GM19025 (cell line): ENCODE measurements at regions not wholly inside any gene's neighbourhood (a gene's known extent, or its start where the extent isn't known, plus 50 kb on each side); places are given as distances from the start of the nearest gene placed in this dataset.

Source experiments
- ATAC-seq: cut with Tn5 transposase; IDR thresholded peaks from one replicate; pipeline ENCODE4 v1.9.1; 2021; ENCODE audit warnings: mild to moderate bottlenecking, low read depth, moderate library complexity; ENCODE audit not compliant: unreplicated experiment

DNA sequence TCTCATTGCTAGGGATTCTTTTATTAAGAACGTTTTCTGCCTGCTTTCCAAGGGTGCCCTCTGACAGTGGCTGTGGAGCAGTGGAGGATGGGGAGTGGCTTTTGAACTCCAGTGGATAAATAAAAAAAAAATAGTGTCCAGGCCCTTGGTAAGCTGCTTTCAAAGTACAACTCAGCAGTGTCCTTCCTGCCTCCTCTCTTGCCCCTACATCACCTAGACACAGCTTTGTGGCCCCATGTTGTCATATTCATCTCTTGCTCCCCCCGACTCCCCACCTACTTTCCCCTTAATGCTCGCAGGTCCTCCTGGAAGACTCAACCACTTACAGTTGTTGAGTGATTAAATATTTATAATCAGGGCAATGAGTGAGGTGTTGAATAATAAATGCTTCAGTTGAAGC is 880.9 kb downstream of the BCL11B start:
- no peak for ATAC-seq

DNA sequence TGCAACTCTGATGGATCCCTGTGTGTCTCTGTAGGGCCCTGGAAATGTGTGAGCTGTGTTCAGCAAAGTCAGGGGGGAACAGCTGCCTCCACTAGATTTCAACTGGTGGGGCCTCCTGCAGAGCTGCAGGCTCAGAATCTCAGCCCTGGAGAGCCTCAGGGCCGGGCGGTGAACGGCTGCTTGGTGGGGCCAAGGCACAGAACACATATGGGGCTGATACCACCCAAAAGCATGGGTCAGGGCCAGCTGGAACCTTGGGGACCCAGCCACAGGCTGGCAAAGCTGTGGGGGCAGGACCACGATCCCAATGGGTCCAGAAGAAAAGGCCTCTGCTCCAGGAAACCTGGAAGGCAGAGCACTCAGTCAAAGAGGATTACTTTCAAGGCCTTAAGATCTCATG is 878.5 kb downstream of the BCL11B start:
- no peak for ATAC-seq

DNA sequence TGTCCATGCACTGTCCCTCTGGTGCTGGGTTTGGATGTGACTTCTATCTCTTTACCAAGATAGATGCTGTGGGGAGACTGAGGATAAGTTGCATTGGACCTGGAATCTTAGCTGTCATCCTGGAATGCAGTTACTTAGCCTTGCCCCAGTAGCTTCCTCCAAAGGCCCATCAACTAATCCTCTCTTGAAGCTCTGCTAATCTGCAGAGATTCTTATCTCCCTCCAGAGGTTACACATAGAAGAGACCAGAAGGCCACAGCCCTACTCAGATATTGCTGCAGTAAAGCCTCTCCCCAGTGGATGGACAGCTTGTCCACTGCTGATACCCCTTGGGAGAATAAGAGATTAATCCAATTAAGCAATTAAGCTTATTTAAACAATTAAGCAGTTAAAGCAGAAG is 867.2 kb downstream of the BCL11B start:
- ATAC-seq: no peak

DNA sequence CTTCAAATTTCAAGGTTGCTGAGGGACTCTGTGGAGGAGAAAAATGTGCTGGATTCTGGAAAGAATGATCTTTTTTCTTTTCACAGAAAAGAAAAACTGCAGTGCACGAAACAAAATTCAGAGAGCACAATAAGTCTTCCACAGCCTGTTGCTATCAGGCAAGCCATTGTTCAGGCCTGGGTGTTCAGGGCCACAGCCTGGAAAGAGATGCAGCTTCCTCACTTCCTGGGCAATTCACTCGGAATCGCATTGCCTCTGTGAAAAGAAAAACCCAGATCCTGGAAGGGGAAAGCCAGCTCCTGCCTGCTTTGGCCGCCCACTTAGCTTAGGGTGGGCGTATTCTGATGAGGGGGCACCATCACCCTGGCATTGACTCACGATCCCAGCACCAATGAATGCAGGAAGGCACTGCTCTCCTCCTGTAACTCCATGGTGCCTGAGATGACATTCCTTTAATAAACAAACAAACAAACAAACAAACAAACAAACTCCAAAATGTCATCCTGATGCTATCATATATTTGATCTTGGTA is 863.9 kb downstream of the BCL11B start:
- no peak for ATAC-seq

DNA sequence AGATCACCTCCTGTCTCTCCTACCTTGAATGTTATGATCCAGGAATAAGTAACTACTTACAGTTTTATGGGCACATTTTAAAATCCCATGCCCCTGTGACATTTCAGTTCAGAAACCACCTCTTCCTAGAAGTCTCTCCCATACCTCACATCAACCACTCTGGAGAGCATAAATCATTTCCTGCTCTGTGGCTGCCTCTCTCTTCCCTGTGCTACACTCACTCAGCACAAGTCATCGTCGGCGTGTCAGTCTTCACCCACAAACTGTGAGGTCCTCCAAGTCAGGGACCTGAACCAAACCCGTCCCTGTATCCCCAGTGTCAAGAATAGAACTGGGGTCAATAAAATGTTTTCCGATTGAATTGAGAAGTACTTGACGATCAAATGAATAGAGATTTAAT is 863.3 kb downstream of the BCL11B start:
- no peak for ATAC-seq

DNA sequence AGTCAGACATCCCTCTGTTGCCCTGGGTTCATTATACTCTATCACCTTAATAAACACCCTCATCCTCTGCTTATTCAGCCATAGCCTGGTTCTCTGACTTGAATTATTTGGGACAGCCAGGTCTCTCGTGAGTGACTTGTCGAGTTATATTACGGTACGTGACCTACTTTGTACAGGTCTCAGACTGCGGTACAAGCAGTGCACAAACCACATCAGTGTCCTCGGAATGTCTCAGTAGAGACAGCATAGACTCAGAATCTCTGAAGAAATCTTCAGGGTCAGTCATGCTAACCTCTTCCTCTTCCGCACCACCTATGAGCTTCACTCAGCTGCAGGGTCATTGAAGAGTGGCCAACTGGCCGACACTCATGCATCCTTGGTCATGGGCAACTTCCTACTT is 860.8 kb downstream of the BCL11B start:
- no peak for ATAC-seq

DNA sequence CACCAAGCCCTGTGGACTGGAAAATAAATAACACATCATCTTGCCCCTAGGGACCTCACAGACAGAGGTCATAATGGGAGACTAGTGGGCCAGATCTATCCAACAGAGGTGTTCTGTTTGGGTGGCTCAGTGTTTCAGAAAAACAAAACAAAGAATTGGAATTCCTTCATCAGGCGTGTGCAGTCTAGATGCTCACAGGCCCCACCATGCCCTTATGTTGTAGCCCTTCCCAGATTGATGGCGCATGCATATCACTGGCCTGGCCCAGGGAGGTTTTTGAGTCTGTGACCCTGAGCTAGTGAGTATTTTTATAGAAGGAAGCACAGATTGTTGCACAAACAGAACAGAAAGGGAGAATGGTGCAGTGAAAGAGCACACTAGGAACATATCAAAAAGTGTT is 859.6 kb downstream of the BCL11B start:
- ATAC-seq: no peak

DNA sequence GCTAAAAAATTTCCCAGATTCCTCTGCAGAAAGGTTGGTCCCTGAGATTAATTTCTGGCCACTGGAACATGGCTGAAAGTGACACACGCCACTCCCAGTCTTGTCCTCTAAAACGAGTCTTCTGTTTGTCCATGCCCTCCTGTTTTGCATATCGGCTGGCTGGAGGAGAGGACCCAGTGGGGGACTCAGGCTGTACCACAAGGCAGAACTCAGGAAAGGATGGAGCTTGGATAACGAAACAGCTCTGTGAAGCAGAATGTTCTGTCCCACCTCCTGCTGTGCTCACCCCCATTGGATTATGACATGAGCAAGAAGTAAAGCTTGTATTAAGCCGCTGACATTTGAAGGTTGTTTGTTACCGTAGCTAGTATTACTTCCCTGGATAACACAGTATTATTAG is 856.2 kb downstream of the BCL11B start:
- ATAC-seq: no peak

DNA sequence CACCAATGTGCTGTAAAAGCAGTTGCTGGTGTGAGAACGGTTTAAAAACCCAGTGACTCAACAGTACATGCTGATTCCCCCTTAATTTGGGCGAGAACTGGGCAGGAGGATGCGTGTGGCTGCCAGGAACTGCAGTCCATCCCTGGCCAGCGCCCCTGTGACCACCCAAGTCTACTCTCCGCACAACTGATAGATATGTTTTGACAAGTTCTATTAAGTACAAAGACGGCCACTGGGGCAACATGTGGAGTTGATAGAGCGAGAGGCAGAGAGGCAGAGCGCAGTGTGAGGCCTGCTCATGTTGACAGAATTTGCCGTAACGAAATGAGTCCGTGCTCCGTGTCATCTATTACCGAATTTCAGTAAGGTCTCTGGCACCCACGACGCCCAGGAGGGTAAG is 855.0 kb downstream of the BCL11B start:
- no peak for ATAC-seq

DNA sequence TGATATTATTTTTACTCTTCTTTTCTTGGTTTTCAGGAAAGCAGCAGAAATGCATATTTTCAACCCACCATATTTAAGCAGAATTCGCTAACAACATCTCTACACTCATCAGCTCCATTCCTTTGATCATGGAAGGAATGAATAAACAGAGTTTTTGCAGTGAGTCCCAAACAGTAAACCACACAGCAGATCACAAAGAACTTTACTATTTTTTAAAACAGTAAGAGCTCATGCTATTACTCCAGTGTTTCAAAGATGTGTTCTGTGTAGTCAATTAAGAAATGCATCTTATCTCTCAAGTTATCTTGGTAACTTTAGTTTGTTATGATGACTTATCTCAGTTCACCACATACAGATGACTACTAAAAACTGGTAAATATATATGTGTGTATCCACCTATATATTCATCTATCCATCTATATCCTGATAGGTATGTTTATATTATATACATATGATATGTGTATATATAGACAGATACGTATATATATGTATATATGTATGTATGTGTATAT is 843.5 kb downstream of the BCL11B start:
- no peak for ATAC-seq

DNA sequence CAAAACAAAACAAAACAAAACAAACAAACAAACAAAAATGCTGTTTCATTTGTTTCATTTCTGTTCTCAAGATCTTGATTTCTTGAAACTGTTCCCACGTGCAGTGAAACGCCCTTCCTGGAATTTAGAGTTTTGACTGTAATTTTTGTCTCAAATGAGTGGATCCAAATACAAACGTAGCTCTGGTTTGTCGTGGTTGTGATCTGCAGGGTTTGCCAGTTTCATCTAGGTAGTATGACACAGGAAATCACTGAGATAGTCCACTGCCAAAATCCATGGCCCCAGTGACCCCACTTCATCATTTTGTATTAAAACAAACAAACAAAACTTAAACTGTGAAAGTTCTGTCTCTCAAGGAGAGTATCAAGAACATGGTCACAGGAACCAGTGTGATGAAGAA is 838.6 kb downstream of the BCL11B start:
- no peak for ATAC-seq

DNA sequence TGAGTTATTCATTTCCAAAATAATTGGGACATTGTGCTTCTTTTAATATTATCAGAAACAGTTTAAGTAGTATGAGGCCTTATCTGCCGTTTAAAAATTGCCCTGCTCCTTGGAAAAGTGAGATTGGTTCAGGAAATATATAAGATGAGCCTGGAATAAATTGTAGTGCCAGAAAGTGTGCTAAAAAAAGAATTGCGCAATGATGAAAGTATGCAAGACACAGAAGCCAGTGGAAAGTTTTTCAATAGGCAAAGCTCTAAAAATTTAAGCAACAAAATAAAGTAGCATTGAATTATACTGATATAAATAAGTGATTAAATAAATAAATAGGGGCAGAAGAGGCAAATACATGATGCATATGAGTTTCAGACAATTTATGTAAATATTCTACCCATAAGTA is 834.9 kb downstream of the BCL11B start:
- no peak for ATAC-seq

DNA sequence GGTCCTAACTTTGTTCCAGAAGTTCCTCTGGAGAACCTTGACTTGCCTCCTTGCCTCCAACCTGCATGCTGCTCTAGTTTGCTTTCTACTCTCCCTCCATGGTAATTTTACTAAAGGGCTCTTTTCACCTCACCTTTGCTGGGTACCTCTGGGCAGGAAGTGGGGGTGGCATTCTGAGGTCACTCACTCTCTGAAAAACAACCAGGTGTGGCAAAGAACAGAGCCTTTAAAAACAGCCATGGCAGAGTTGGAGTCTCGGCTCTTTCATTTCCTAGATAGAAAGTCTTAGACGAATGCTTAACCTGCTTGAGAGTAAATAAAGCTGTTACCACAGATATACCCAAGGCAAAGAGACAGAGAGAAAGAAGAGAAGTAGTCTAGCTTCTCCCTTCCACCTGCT is 827.9 kb downstream of the BCL11B start:
- ATAC-seq: no peak

DNA sequence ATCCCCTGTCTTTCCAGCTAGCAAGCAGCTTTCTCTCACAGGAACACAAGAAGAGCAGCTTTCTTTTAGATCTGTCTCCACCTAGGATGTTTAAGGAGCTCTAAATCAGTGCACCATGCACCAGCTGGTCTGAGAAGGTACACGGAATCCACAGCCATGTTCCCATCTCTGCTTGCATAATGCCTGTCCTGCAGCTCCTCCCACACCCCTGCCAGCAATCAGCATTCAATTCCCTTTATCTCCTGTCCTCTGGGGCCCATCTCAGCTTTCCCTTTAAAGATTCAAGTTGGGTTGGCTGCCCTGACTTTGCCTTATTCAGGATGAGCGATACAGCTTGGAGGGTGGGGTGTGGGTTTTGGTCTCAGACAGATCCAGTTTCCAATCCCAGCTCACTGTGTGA is 826.3 kb downstream of the BCL11B start:
- ATAC-seq: no peak

DNA sequence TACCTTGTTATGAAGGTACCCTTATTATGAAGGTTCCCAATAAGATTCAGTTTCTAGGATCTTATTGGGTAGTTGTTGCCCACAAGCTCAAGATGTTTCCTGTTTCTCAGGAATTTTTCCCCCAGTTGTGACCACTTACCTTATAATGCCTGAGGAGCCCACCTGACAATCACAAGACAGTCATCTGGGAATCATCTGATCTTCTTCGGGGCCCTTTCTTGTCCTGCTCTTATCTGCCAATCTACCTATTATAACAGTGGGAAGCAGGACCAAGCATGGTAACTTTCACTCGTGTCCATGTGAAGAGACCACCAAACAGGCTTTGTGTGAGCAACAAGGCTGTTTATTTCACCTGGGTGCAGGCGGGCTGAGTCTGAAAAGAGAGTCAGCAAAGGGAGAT is 825.5 kb downstream of the BCL11B start:
- no peak for ATAC-seq

DNA sequence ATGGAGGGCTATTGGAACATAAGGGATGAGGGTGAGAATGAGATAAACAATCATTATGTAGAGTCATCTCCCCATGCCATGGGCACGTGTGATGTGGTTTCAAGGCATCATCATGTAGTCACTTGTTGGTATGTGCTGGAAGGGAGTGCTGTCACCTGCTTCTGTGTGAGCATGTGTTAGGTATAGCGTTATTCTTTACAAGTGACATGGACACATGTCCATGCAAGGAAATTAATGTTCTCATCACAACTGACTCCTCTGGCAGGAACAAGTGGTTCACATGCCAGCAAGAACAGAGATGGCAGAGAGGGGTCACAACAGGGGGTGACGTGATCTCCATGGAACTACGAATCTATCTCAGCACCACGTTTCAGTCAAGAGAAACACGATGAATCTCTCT is 815.8 kb downstream of the BCL11B start:
- no peak for ATAC-seq

DNA sequence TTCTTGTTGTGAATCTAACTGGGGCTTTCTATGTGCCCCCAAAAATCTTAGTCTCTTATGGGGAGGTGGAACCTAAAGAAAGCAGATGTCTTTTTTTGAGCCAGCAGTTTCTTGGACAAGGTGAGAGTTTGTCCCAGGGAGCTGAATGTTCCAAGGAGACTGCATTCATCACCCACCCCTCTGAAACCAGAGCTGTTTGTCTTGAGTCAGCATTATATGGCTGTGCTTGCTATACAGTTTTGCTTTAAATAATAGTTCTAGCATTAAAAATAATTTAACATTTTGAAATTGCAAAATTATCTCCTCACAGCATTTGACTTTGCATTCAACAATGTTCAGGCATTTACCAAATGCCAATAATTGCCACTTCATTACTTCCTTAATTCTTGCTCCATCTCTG is 813.3 kb downstream of the BCL11B start:
- no peak for ATAC-seq

DNA sequence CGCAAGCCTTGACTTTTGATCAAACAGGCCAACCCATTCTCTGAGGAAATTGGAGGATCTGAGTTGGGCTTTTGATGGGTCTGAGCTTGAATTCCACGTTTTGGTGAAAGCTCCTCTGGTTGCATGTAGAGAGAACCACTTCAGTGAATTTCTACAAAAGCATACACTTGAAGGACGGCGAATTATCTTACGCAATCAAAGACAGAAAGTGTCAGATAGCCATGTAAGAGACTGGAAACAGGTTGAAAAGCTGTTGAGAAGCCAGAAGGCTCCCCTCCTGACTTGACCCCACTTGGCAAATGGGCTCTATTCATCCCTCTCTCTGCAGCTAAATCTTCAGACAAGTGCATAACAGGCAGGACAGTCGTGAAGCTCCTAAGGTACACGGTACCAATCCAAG is 809.1 kb downstream of the BCL11B start:
- no peak for ATAC-seq

DNA sequence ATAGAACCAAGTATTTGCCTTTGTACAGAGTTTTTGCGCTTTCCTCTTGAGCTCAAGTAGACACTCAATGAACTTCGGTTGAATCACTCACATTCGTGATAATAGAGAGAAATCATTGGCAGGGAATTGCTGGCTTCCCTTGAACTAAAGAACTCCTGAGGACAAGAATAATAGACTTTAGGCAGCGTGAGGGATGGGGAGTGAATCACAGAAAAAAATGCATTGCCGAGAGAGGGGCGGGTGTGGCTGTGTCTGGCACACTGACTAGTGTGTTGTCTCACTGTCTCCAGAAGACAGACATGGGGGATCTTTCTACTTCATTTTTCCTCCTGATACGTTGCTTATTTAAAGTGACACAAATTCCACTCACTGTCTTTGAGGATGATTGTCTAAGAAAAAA is 805.2 kb downstream of the BCL11B start:
- no peak for ATAC-seq

DNA sequence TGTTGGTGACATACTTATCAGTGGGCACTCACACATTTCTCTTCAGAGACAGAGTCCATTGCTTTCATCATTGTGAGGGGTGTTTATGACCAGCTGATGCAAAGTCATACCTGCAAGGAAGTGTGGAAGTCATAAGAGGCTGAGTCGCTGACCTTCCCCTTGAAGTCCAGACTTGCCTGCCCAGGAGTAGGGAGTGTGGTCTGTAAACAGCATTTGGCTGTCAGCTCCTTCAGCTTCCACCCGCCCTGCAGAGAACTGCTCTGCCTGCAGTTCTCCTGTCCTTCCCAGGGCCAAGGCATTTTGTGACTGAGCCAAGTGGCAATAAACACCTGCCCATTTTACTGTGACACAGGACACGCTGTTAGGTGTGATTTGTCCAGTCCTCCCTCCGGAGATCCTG is 801.3 kb downstream of the BCL11B start:
- ATAC-seq: no peak

DNA sequence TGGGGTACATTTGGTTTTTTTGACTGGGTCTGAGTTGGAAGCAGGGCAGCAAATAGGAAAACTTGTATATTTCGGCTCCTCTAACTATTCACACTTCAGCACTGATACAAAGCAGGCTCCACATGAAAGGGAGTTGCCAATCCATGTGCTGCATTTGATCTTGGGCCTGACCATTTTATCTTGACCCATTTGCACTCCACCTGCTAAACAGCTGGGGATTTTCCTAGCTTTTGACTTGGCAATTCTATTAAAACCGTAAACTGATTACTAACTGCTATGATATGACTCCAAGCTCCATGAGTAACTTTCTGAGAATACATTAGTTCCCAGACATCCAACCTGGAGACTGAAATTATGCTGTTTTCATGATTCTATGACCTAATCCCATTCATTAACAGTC is 797.1 kb downstream of the BCL11B start:
- no peak for ATAC-seq

DNA sequence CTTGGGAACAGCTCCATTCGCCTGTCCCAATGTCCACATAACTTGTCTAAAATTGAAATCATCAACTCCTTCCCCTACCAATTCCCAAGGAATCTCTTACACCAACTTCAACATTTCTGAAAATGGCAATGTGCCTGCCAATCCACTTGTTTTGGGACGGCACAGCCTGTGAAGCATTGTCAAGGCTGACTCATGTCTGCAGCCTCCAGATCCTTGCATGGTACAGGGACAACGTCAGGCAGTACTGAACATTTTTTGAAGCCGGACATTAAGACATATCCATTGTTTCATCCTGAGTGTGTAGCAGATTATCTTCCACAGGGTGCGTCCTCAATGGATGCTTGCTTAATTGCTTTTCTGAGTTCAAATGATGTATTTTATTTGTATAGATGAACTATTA is 794.1 kb downstream of the BCL11B start:
- ATAC-seq: no peak

DNA sequence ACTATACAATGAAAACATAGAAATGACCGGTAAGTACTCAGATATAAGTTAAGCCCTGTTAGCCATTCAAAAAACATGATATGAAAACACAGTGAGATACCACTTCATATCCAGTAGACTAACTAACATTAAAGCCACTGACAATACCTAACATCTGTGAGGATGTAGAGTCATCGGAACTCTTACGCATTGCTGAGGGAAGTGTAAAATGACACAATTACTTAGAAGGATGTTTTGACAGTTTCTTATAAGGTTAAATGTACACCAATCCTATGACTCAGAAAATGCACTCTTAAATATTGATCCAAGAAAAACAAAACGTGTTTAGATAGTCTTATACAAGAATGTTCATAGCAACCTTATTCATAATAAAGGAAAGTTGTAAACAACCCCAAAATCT is 782.9 kb downstream of the BCL11B start:
- ATAC-seq: no peak
